ENCODE measurements at regions not wholly inside any gene's neighbourhood (a gene's known extent, or its start where the extent isn't known, plus 50 kb on each side); places are given as distances from the start of the nearest gene placed in this dataset.

DNA sequence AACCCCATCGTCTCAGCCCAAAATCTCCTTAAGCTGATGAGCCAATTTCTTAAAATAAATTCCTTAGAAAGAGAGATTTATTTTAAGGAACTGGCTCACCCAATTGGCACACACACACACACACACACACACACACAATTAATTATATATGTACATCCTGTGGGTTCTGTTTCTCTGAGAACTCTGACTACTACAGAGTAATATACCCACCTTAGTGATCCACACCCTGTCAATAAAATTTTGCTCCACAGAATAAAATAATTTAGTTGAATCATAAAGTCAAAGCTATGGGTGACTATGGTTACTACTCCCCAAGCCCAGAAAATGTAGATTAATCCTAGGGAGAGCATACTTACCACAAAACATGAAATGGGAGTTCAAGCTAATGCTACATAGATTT, 131.0 kb downstream of the DMAC1 start:
- TF ChIP-seq, protein P1, sequence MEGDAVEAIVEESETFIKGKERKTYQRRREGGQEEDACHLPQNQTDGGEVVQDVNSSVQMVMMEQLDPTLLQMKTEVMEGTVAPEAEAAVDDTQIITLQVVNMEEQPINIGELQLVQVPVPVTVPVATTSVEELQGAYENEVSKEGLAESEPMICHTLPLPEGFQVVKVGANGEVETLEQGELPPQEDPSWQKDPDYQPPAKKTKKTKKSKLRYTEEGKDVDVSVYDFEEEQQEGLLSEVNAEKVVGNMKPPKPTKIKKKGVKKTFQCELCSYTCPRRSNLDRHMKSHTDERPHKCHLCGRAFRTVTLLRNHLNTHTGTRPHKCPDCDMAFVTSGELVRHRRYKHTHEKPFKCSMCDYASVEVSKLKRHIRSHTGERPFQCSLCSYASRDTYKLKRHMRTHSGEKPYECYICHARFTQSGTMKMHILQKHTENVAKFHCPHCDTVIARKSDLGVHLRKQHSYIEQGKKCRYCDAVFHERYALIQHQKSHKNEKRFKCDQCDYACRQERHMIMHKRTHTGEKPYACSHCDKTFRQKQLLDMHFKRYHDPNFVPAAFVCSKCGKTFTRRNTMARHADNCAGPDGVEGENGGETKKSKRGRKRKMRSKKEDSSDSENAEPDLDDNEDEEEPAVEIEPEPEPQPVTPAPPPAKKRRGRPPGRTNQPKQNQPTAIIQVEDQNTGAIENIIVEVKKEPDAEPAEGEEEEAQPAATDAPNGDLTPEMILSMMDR (IDR thresholded peaks at IDR 0.05; ENCODE audit: insufficient read depth, low read length, poor library complexity, severe bottlenecking): no peak
- no peak for TF ChIP-seq EZH2phosphoT487 (conservative IDR thresholded peaks at IDR 0.05; ENCODE audit: low read length)

All from SU-DHL-6 (cell line).